Hematopoietic multipotent progenitor cell treated with erythropoietin and hydrocortisone succinate and interleukin-3 and kit ligand, for 8 days (in vitro differentiated cells): ENCODE measurements at regions not wholly inside any gene's neighbourhood (a gene's known extent, or its start where the extent isn't known, plus 50 kb on each side); places are given as distances from the start of the nearest gene placed in this dataset.

Source experiments
- DNase-seq: peaks from one replicate; pipeline ENCODE4 v3.0.0-alpha.2; 2015

DNA sequence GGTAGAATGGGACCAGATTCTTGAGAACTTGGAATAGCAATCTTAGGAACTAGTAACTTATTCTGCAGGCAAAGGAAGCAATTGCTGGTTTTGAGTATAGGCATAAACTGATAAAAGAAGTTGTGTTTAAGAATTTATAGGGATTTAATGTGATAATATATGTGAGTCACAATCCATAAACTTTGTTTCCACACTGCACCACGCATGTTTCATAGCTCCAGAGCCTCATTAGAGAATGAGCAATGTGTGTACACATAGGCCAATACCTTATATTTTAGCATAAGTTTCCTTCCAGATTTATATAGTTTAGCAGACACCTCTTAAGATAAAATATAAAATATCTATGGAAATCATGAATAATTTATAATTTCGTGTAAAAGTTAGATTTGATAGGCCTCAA, 175.5 kb upstream of the SEMA3A start:
- DNase-seq, result no peak

DNA sequence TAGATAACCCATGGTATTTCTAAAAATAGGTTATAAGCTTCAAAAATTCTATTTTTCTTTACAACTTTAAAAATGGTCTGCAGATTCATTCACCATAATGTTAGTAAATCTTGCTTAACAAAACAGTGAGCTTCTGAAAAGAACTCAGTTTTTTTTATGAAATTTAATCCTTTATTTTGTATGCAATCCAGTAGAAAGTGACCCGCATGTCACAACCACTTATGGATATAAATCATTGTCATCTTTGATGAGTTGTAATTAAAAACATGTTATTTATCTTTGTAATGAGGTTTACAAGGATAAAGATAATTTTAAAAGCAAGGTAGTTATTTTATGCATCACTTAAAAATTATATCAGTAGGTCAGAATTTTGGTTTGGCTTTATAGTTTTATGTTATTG, 173.5 kb upstream of the SEMA3A start:
- DNase-seq, result no peak

GRCh38 chr7:84364708-84365107, 170.1 kb upstream of the SEMA3A start:
- DNase-seq, result no peak

DNA sequence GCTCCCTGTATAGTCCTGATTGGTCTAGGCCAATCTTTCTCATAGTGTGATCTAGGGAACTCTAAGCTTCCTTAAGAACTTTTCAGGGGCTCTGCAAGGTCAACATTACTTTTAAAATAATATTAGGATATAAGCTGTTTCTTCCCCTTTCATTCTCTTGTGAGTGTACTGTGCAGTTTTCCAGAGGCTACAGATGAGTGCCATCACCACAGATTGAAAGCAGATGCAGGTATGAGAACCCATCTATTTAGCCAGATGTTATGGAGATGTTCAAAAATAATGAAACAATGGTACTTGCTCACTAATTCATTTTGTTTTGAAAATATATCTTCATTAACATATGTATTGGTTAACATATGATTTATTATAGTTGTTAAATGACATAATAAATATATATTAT, 169.2 kb upstream of the SEMA3A start:
- no peak for DNase-seq

- no peak for DNase-seq
Observed at GRCh38 chr7:84362828-84363227, 168.2 kb upstream of the SEMA3A start.

DNA sequence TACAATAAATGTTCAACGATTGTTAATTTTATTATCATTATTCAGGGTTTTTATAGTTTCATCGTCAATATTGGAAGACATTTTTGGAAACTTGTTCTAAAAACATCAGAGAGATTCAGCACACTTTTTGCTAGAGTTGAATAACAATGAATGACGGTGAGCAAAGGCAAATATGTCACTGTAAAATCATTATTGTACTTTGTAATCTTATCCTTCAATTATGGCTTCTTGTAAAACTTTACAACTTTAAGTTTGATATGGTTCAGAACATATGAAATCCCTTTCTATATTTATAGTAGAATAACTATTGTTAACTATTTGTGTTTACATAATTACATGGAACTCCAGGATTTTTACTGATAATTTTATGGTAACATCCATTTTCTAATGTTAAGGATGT, 167.8 kb upstream of the SEMA3A start:
- no peak for DNase-seq

DNA sequence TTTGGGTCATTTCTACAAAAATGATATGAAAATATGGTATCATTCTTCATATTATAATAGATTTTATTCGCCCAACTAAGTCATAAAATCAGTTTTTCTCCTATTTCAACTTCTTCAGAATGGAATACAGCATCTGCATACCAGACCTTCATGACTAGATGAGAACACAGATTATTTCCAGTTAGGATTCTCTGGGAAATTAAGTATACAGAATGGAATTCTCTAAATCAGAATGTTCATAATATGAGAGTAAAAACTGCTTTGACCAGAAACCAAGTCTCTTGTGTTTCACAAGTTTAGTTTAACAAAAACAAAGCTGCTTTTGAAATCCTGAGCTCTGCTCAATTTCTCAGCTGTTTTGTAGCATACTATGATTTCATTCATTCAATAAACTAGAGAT, 160.3 kb upstream of the SEMA3A start:
- DNase-seq, result no peak

DNA sequence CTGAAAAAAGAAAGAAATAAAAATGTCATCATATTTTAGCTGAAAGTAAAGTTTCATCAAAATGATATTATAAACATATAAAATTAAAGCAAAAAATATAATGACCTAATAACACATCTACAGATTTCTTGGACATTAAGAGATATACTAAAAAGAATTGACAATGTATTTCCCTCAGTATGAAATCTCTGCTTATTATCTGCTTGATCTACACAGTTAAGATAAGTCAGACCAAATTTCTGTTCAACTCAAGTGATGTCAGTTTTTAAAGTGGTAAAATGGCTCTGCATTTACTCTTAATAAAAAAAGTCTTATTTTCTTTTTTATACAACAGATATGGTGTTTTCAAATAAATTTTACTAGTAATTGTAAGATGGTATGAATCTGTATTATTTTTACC, 159.4 kb upstream of the SEMA3A start:
- no peak for DNase-seq

DNA sequence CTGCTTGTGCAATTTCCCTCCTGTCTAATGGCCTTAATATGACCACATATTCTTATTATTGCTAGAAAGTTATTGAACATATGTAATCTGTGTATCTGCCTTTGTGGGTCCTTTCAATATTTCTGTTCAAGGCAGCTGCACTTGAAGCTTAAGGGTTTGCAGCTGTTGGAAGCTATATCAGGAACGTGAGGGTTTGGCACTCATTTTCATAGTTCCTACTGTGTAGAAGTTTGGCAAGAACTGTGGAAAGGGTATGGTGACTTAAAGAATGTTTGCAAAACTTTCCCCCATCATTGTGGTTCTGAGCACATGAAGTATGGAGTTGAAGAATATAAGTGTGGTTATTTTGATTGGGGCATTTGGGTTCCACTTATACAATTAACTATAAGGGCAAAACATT, 144.7 kb upstream of the SEMA3A start:
- no peak for DNase-seq

DNA sequence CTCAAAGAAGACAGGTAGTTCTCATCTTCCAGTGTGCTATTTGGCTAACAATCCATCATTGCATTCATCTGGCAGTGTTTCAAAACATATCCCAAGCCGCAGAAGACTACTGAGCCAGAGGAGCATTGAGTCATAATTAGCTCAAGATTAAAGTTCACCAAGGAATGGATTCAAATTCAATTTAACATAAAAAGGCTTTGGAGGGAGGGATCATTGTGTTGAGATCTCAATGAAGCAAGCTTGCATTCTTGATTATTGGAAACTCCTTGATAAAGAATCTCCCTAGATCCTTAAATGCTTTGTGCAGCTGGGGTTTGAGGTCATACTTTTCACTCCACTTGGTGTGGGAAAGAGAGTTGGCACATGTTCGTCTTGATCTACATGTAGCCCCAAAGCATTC, 142.8 kb upstream of the SEMA3A start:
- no peak for DNase-seq

DNA sequence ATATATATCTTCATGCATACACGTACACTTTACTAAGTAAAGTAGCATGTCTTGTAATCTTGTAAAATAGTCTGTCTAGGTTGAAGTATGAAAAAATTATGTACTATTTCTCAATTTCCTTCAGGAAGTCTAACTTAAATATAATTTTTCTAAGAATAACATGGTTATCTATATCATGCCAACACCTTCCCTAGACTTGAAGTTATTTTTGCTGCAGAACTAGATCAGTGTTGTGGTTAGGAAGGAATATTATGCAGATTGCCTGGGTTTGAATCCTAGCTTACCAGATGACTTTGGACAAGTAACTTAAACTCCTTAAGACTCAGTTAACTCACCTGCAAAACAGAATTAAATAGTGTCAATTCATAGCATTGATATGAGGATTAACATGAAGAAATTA, 142.2 kb upstream of the SEMA3A start:
- no peak for DNase-seq

DNA sequence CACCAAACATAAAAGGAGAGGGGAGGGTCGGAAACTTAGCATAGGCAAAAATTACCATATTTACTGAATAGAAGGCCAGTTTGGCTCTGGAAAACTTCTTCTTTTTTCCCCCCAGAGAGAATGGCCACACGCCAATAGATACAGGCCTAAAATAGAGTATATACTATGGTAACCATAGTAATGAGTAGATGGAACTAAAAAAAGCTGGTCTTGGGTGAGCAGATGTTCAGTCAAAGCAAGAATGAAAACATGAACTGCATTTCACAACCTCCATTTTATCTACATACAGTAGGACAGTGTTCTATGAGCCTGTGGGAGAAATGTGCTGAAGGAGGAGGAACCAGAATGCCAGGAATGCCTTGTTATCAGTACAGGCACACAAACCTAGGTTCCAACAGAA, 141.7 kb upstream of the SEMA3A start:
- DNase-seq, result no peak

- DNase-seq, result no peak
Observed at GRCh38 chr7:84331616-84332015, 137.0 kb upstream of the SEMA3A start.

DNA sequence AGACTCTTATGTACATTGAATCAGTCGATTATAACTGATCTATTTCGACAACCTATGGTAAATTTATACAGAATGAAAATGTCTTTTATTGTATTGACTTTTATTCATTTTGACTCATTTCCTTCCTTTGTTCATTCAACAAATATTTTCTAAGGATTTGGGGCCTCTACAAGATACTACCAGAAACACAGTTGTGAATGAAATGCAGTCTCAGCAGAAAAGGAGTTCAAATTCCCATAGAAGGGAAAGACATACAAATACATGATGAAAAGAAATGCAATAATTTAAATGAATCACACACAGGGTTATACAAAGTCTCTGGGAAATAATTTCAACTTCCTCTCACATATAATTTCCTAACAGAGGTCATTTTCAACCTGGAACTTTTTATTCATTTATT, 134.0 kb upstream of the SEMA3A start:
- DNase-seq, result no peak

DNA sequence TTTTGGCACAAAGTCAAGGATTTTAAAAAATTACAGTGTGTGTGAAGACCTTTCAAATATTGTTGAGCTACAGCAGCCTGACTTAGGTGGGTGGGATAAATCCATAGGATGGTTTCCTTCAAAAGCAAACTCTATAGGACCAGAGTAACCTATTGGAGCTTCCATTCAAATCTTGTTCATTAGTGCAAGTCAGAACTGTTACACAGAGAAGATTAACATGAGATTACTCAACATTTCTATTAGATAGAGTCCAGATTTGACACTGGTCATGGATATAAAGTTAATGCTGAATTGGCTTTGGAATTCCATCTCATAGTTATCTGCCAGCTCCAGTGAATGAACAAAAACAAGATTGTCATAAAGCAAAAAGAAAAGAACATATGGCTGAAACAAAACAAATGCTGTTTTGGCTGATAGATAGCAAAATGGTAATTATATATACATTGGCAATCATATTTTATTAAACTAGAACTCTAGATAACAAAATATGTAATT, 129.6 kb upstream of the SEMA3A start:
- no peak for DNase-seq

DNA sequence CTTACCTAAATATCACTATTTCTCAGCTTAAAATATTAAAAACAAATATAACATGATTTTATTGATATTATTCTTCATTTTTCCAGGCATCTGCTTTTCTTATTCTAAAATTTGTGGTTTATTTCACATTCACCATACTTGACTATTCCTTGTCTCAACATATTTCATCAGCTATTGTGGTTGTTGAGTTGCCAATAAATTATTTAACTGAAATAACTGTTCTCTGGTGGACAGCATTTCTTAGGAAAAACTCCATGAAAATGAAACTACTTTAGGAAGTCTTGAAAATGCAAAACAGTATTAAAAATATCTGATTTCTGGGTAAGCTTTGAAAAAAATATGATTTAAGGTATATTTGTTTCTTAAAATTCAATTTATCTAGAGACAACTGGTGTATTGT, 122.9 kb upstream of the SEMA3A start:
- no peak for DNase-seq

DNA sequence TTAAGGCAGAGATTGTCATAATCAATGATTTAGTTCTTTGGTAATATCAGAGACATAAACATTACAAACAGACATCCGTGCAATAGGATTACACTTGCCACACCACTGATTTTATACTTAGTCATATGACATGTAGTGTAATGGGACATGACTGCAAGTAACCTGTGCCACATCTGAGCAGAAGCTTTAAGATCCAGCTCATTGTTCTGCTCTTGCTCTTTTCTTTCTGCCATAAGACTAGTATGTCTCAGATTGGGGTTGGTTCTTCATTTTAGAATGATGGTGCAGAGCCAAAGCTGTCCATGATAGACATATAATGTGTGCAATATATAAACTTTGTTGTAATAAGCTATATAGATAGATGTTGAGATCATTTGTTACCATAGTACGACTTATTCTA, 119.7 kb upstream of the SEMA3A start:
- no peak for DNase-seq

DNA sequence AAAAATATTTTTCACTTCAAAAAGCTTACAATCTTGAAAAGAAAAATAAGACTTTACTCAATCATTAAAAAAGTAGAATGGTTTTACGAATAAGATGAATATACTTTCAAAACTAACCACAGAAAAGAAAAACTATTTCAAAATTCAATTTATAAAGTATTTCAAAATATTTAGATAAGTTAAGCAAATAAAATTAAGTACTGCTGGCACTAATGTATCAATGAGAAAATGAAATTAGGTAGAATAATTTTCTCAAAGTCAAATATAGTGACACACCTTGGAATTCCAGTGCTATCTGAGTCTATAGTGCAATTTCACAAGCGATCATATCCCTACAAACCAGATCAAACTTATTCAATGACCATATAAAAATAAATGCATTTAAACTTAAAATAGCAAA, 109.8 kb upstream of the SEMA3A start:
- no peak for DNase-seq

GRCh38 chr7:84302949-84303348, 108.4 kb upstream of the SEMA3A start:
- no peak for DNase-seq

DNA sequence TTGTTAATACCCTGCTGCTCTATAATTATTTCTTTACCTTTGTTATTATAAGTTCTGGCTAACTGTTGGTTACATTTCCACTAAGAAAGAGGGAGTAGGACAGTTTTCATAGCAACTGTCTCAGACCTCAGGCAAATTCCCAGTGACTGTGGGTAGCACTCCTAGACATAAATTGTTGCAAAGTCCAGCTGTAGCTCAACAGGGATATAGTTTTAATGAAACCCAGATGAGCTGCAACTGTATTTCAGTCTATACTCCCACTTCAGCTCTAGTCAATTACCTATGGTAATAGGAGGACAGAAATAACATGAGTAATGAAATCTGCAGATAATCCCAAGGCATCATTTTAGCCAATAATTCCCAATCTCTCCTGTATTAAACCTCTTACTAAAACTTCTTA, 103.0 kb upstream of the SEMA3A start:
- DNase-seq, result no peak

- no peak for DNase-seq
Observed at GRCh38 chr7:84294847-84295455, 100.4 kb upstream of the SEMA3A start.

DNA sequence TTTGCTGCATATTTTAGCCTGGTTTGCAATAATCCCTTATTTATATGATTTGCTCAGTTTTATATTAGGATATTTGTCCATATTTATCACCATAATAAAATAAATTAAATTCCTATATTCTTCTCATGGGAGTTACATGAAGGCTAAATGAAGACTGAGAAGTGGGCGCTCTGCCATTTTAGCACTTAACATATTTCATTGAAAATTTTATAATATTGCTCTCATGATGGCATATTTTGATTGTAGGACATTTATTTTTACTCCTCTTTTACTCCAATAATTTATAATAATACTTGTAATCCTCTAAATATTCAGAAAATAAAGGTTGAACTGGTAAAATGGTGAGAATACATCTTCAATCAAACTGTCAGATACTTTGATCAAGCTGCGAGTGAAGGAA, 99.8 kb upstream of the SEMA3A start:
- no peak for DNase-seq

DNA sequence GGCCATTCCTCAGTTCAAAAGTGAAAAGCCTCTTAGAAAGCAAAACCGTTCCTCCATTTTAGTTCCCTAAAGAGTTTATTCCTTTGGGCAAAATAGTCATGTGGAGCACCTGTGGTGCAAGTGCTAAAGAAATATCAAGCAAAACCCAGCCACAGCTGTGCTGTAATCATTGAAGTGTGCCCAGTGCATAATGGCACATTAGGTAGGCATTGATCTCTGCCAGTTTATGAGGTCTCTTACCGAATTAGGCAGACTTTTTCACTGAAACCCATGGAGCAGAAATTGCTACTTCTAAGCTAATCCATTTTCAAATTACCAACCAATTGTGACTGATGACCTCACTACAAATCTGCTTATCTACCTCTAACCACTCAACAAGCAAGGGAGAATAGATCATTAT, 97.2 kb upstream of the SEMA3A start:
- no peak for DNase-seq

- no peak for DNase-seq
Observed at GRCh38 chr7:84283798-84284197, 89.2 kb upstream of the SEMA3A start.

GRCh38 chr7:84281518-84281917, 86.9 kb upstream of the SEMA3A start:
- DNase-seq, result no peak
